Erythroblast (primary cell): ENCODE measurements at regions not wholly inside any gene's neighbourhood (a gene's known extent, or its start where the extent isn't known, plus 50 kb on each side); places are given as distances from the start of the nearest gene placed in this dataset.

Experiments used
- GATA1 ChIP-seq: IDR thresholded peaks from 2 replicates; pipeline ENCODE4 v1.6.1; 2011; ENCODE audit warnings: low read depth, mild to moderate bottlenecking, control low read depth, low read length, moderate library complexity
- POLR2A ChIP-seq: IDR thresholded peaks from 2 replicates; pipeline ENCODE4 v1.6.1; 2011; ENCODE audit warnings: mild to moderate bottlenecking, low read length

DNA sequence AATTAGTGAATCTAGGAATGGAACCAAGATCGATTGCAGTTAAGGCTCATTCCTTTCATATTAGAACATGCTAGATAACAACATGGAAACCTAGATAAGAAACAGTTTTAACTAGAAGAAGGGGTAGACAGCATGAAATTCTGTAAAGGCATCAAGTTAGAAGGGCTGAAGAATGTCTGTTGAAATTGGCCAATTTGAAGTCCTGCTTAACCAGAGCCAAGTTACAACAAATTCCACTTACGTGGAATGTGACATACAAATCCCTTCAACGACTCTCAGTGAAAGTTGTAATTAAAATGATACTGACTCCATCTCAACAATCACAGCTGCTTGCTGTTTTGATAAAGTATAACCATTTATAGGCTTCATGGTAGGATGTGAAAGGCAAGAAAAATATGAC lies 1065.7 kb downstream of the DNAJB9 start:
- TF ChIP-seq POLR2A: no peak
- no peak for TF ChIP-seq GATA1
